Loucy (cell line): ENCODE measurements at regions not wholly inside any gene's neighbourhood (a gene's known extent, or its start where the extent isn't known, plus 50 kb on each side); places are given as distances from the start of the nearest gene placed in this dataset.

Source experiments
- H2AFZ ChIP-seq: fragments of 200-600 bp; sonication (generic); 2 replicates; pipeline ENCODE4 v1.6.0; 2016; ENCODE audit warnings: antibody characterized with exemption, mild to moderate bottlenecking, low read length, moderate library complexity
- H3F3A ChIP-seq: fragments of 200-600 bp; 2 replicates; pipeline ENCODE4 v1.6.0; 2016; ENCODE audit warnings: antibody characterized with exemption, low read depth, mild to moderate bottlenecking
- H3K27me3 ChIP-seq: fragments of 200-600 bp; sonication (generic); 2 replicates; pipeline ENCODE4 v1.6.1; 2014; ENCODE audit warnings: low read length, mild to moderate bottlenecking; ENCODE audit not compliant: insufficient read depth, poor library complexity, severe bottlenecking
- H3K36me3 ChIP-seq: fragments of 200-600 bp; sonication (generic); 2 replicates; pipeline ENCODE4 v1.6.1; 2016; ENCODE audit warnings: low read length; ENCODE audit not compliant: insufficient read depth
- H3K4me1 ChIP-seq: fragments of 200-600 bp; sonication (generic); 2 replicates; pipeline ENCODE4 v1.5.1; 2014; ENCODE audit warnings: low read length, mild to moderate bottlenecking; ENCODE audit not compliant: insufficient read depth, poor library complexity, severe bottlenecking
- H3K4me2 ChIP-seq: fragments of 200-600 bp; sonication (generic); 2 replicates; pipeline ENCODE4 v1.6.0; 2014; ENCODE audit warnings: antibody characterized with exemption, low read length, low read depth, mild to moderate bottlenecking; ENCODE audit not compliant: poor library complexity, severe bottlenecking
- H3K4me3 ChIP-seq: fragments of 200-600 bp; sonication (generic); 2 replicates; pipeline ENCODE4 v1.5.1; 2014; ENCODE audit warnings: low read length, mild to moderate bottlenecking, mixed read lengths; ENCODE audit not compliant: poor library complexity, severe bottlenecking
- H3K79me2 ChIP-seq: fragments of 200-600 bp; sonication (generic); 2 replicates; pipeline ENCODE4 v1.6.1; 2014; ENCODE audit warnings: low read length; ENCODE audit not compliant: insufficient read depth
- H3K9ac ChIP-seq: fragments of 200-600 bp; sonication (generic); 2 replicates; pipeline ENCODE4 v1.6.0; 2014; ENCODE audit warnings: mild to moderate bottlenecking, low read depth, low read length, moderate library complexity; ENCODE audit not compliant: poor library complexity, severe bottlenecking
- H3K9me2 ChIP-seq: fragments of 200-600 bp; sonication (generic); replicated peaks from 2 replicates; pipeline ENCODE4 v1.6.1; 2016; ENCODE audit warnings: low read depth, low read length, mixed read lengths
- H3K9me3 ChIP-seq: fragments of 200-600 bp; sonication (generic); 2 replicates; pipeline ENCODE4 v1.6.1; 2014; ENCODE audit warnings: mild to moderate bottlenecking, antibody characterized with exemption, low read length, low read depth; ENCODE audit not compliant: insufficient read depth
- H4K20me1 ChIP-seq: fragments of 200-600 bp; sonication (generic); 2 replicates; pipeline ENCODE4 v1.6.0; 2014; ENCODE audit warnings: antibody characterized with exemption, low read length, mild to moderate bottlenecking; ENCODE audit not compliant: insufficient read depth, poor library complexity, severe bottlenecking
- CTCF ChIP-seq: fragments of 200-600 bp; sonication (generic); conservative IDR thresholded peaks from 2 replicates; pipeline ENCODE4 v1.5.1; 2014; ENCODE audit warnings: mild to moderate bottlenecking, antibody characterized with exemption, low read length
- EZH2phosphoT487 ChIP-seq: fragments of 200-600 bp; IDR thresholded peaks from 2 replicates; pipeline ENCODE4 v1.6.1; 2018; ENCODE audit warnings: antibody characterized with exemption, mild to moderate bottlenecking, moderate library complexity, borderline replicate concordance

- Histone ChIP-seq H3F3A (no peaks in the 10 kb centered on the region), H3K9me2 (no peaks in the 10 kb centered on the region), H3K4me3 (no peak overlapping the region), H3K9ac (no peak overlapping the region), H4K20me1 (no peaks in the 10 kb centered on the region), H3K4me2 (no peak overlapping the region), H3K27me3 (no peaks in the 10 kb centered on the region), H3K36me3 (no peaks in the 10 kb centered on the region), H3K9me3 (no peaks in the 10 kb centered on the region), H2AFZ (no peak overlapping the region), H3K79me2 (no peaks in the 10 kb centered on the region), H3K4me1 (no peaks in the 10 kb centered on the region)
- TF ChIP-seq EZH2phosphoT487: no peak
- TF ChIP-seq CTCF: no peak
These were observed 52.9 kb downstream of the FRMPD3 start for GRCh38 chrX:107502316-107502715.

- no peaks in the 10 kb centered on the region for H3K9me3 ChIP-seq
- H3K4me2 ChIP-seq: no peak overlapping the region
- no peaks in the 10 kb centered on the region for H3K79me2 ChIP-seq
- no peak overlapping the region for H2AFZ ChIP-seq
- no peak overlapping the region for H3K9ac ChIP-seq
- H3K27me3 ChIP-seq: no peaks in the 10 kb centered on the region
- H4K20me1 ChIP-seq: no peaks in the 10 kb centered on the region
- TF ChIP-seq EZH2phosphoT487: no peak
- TF ChIP-seq CTCF: no peak
- no peaks in the 10 kb centered on the region for H3K9me2 ChIP-seq
- H3K4me3 ChIP-seq: no peak overlapping the region
- H3K4me1 ChIP-seq: no peaks in the 10 kb centered on the region
- H3F3A ChIP-seq: no peaks in the 10 kb centered on the region
- H3K36me3 ChIP-seq: no peaks in the 10 kb centered on the region
These were observed 54.6 kb downstream of the FRMPD3 start for GRCh38 chrX:107504006-107504405.

DNA sequence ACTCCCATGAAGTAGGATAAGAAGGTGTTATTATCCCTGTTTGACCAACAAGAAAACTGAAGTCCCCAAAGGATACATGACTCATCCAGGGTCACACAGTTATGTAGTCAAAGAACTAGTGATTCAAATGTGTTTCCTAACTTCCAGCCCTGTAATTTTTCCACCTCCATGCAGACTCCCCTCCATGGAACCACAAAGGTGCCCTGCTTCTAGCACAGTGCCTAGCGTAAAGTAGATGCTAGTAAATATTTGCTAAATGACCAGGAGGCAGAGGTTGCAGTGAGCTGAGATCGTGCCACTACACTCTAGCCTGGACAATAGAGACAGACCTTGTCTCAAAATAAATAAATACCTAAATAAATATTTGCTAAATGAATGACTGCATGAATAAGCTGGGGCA lies 55.8 kb downstream of the FRMPD3 start:
- Histone ChIP-seq H3K4me1 (no peaks in the 10 kb centered on the region), H3K9me2 (no peaks in the 10 kb centered on the region), H2AFZ (no peak overlapping the region), H3K36me3 (no peaks in the 10 kb centered on the region), H3K9me3 (no peaks in the 10 kb centered on the region), H3F3A (no peaks in the 10 kb centered on the region), H3K27me3 (no peaks in the 10 kb centered on the region), H3K4me3 (no peak overlapping the region), H3K4me2 (no peak overlapping the region), H4K20me1 (no peaks in the 10 kb centered on the region), H3K79me2 (no peaks in the 10 kb centered on the region), H3K9ac (no peak overlapping the region)
- TF ChIP-seq EZH2phosphoT487: no peak
- TF ChIP-seq CTCF: no peak
